ENCODE measurements at regions not wholly inside any gene's neighbourhood (a gene's known extent, or its start where the extent isn't known, plus 50 kb on each side); places are given as distances from the start of the nearest gene placed in this dataset.
"Not testable (repeated sequence)": the region's sequence is repeated elsewhere in the genome, so short reads cannot be mapped to it uniquely, and the experiment has no call there.

GRCh38 chr16:16722666-16723065 lies 343.7 kb downstream of the NPIPA7 start:
- no CpG with 5 or more reads among the region's 4 CpGs for WGBS, 2 experiments
- not testable (repeated sequence) for H3K9me3 ChIP-seq (ENCODE audit: control insufficient read depth, low read length); H3K27ac ChIP-seq (ENCODE audit: insufficient read depth, low read depth, low read length, poor library complexity, severe bottlenecking); H3K36me3 ChIP-seq (ENCODE audit: control insufficient read depth, insufficient read depth, low read length); H3K4me1 ChIP-seq (ENCODE audit: control insufficient read depth, insufficient read depth, low read length); H3K4me3 ChIP-seq (ENCODE audit: insufficient read depth, low read depth, low read length); H3K27me3 ChIP-seq (ENCODE audit: control insufficient read depth, insufficient read depth, low read length, poor library complexity, severe bottlenecking)

- not testable (repeated sequence) for H3K9me3 ChIP-seq (ENCODE audit: control insufficient read depth, low read length); H3K36me3 ChIP-seq (ENCODE audit: control insufficient read depth, insufficient read depth, low read length); H3K4me3 ChIP-seq (ENCODE audit: insufficient read depth, low read depth, low read length); H3K27me3 ChIP-seq (ENCODE audit: control insufficient read depth, insufficient read depth, low read length, poor library complexity, severe bottlenecking); H3K4me1 ChIP-seq (ENCODE audit: control insufficient read depth, insufficient read depth, low read length); H3K27ac ChIP-seq (ENCODE audit: insufficient read depth, low read depth, low read length, poor library complexity, severe bottlenecking)
- no CpG with 5 or more reads among the region's 6 CpGs for WGBS, 2 experiments
Measured at GRCh38 chr16:16723819-16724519, 345.0 kb downstream of the NPIPA7 start.

GRCh38 chr16:16727048-16727447 lies 348.1 kb downstream of the NPIPA7 start:
- H3K4me1 ChIP-seq (ENCODE audit: control insufficient read depth, insufficient read depth, low read length); H3K4me3 ChIP-seq (ENCODE audit: insufficient read depth, low read depth, low read length); H3K27ac ChIP-seq (ENCODE audit: insufficient read depth, low read depth, low read length, poor library complexity, severe bottlenecking); H3K27me3 ChIP-seq (ENCODE audit: control insufficient read depth, insufficient read depth, low read length, poor library complexity, severe bottlenecking); H3K9me3 ChIP-seq (ENCODE audit: control insufficient read depth, low read length); H3K36me3 ChIP-seq (ENCODE audit: control insufficient read depth, insufficient read depth, low read length): not testable (repeated sequence)
- no CpG with 5 or more reads among the region's 2 CpGs for WGBS, 2 experiments

DNA sequence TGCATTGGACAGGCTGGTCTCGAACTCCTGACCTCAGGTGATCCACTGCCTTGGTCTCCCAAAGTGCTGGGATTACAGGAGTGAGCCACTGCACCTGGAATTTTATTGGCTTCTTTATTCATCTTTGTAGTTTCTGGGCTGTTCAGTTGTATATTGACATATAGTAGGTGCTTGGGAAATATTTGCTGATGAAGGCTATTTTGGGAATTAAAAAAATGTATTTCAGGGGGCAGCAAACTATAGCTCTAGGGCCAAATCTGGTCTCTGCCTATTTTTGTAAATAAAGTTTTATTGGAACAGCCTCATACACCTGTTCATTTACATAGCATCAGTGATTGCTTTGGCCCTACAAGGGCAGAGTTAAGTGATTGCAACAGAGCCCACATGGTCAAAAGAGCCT lies 363.6 kb downstream of the NPIPA7 start:
- 100% methylated on average over 1 of the region's 1 CpG; no CpG with 5 or more reads in 1 of the 2 experiments for WGBS, 2 experiments

DNA sequence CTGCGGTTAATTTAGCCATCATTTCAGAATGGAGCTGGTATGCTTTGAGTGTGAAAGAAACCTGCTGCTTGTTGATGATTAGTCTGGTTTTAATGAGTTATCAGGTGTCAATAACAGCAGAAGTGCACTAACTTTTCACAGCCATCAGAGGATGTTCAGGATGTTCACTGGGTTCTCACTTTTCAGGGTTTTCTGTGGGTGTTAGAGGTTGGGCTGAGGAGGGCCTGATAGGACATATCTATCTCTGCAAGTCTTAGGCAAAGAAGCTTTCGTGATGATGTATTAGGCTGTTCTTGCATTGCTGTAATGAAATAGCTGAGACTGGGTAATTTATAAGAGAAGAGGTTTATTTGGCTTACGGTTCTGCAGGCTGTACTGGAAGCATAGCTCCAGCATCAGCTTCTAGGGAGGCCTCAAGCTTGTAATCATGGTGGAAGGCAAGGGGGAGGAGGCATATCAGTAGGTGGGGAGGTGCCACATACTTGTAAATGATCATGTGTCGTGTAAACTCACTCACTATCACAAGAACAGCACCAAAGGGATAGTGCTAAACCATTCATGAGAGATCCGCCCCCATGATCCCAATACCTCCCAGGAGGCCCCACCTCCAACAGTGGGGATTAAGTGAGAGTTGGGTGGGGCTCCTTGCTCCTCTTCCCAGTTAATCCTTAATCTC lies 376.2 kb downstream of the NPIPA7 start:
- H3K4me3 ChIP-seq (ENCODE audit: insufficient read depth, low read depth, low read length); H3K27me3 ChIP-seq (ENCODE audit: control insufficient read depth, insufficient read depth, low read length, poor library complexity, severe bottlenecking); H3K4me1 ChIP-seq (ENCODE audit: control insufficient read depth, insufficient read depth, low read length); H3K27ac ChIP-seq (ENCODE audit: insufficient read depth, low read depth, low read length, poor library complexity, severe bottlenecking); H3K36me3 ChIP-seq (ENCODE audit: control insufficient read depth, insufficient read depth, low read length); H3K9me3 ChIP-seq (ENCODE audit: control insufficient read depth, low read length): not testable (repeated sequence)
- 90 to 100% methylated on average over 1 of the region's 5 CpGs for WGBS, 2 experiments

More for the DNA sequence above, 363.6 kb downstream of the NPIPA7 start:
- not testable (repeated sequence) for H3K36me3 ChIP-seq (ENCODE audit: control insufficient read depth, insufficient read depth, low read length); H3K27me3 ChIP-seq (ENCODE audit: control insufficient read depth, insufficient read depth, low read length, poor library complexity, severe bottlenecking); H3K27ac ChIP-seq (ENCODE audit: insufficient read depth, low read depth, low read length, poor library complexity, severe bottlenecking); H3K9me3 ChIP-seq (ENCODE audit: control insufficient read depth, low read length); H3K4me1 ChIP-seq (ENCODE audit: control insufficient read depth, insufficient read depth, low read length); H3K4me3 ChIP-seq (ENCODE audit: insufficient read depth, low read depth, low read length)

DNA sequence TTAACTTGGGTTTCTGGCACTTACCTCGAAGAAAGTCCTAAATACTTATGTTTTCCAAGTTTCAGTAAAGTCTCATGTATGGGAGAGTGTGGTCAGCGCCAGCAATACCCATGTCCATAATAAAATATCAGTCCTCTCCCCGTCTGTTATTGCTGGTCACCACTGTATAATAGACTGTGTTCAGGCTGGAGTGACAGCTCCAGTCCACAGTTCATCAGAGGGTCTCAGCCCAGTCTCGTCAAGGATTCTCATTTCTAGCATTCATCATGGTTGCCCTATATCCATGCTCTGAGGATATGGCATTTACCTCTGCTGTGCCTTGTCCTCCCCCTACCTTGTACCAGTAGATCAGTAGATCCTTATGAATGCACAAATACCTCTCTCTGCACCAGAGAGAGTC lies 384.5 kb downstream of the NPIPA7 start:
- no peaks in the 10 kb centered on the region for H3K36me3 ChIP-seq (ENCODE audit: control insufficient read depth, insufficient read depth, low read length)
- H3K27ac ChIP-seq (ENCODE audit: insufficient read depth, low read depth, low read length, poor library complexity, severe bottlenecking) = no peak overlapping the region
- H3K4me3 ChIP-seq (ENCODE audit: insufficient read depth, low read depth, low read length) = no peak overlapping the region
- H3K4me1 ChIP-seq (ENCODE audit: control insufficient read depth, insufficient read depth, low read length) = no peaks in the 10 kb centered on the region
- WGBS, 2 experiments = 89 to 97% methylated on average over 4 of the region's 4 CpGs
- no peaks in the 10 kb centered on the region for H3K9me3 ChIP-seq (ENCODE audit: control insufficient read depth, low read length)
- no peaks in the 10 kb centered on the region for H3K27me3 ChIP-seq (ENCODE audit: control insufficient read depth, insufficient read depth, low read length, poor library complexity, severe bottlenecking)

DNA sequence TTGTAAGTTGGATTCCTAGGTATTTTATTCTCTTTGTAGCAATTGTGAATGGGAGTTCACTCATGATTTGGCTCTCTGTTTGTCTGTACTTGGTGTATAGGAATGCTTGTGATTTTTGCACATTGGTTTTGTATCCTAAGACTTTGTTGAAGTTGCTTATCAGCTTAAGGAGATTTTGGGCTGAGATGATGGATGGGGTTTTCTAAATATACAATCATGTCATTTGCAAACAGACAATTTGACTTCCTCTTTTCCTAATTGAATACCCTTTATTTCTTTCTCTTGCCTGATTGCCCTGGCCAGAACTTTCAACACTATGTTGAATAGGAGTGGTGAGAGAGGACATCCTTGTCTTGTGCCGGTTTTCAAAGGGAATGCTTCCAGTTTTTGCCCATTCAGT lies 391.8 kb downstream of the NPIPA7 start:
- not testable (repeated sequence) for H3K4me3 ChIP-seq (ENCODE audit: insufficient read depth, low read depth, low read length); H3K9me3 ChIP-seq (ENCODE audit: control insufficient read depth, low read length); H3K36me3 ChIP-seq (ENCODE audit: control insufficient read depth, insufficient read depth, low read length); H3K27me3 ChIP-seq (ENCODE audit: control insufficient read depth, insufficient read depth, low read length, poor library complexity, severe bottlenecking); H3K4me1 ChIP-seq (ENCODE audit: control insufficient read depth, insufficient read depth, low read length); H3K27ac ChIP-seq (ENCODE audit: insufficient read depth, low read depth, low read length, poor library complexity, severe bottlenecking)
- WGBS, 2 experiments = 93 to 95% methylated on average over 1 of the region's 1 CpG

DNA sequence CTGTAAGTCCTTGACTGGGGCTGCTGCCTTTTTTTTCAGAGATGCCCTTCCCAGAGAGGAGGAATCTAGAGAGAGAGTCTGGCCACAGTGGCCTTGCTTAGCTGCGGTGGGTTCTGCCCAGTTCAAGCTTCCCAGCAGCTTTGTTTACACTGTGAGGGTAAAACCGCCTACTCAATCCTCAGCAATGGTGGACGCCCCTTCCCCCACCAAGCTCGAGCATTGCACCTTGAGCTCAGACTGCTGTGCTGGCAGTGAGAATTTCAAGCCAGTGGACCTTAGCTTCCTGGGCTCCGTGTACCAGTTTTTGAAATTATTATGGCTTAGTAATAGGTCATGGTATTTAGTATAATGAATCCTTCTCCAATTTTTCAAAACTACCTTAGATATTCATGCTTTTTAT lies 395.4 kb downstream of the NPIPA7 start:
- no peak overlapping the region for H3K4me3 ChIP-seq (ENCODE audit: insufficient read depth, low read depth, low read length)
- WGBS, 2 experiments = 52 to 72% methylated on average over 4 to 5 of the region's 5 CpGs
- no peaks in the 10 kb centered on the region for H3K36me3 ChIP-seq (ENCODE audit: control insufficient read depth, insufficient read depth, low read length)

DNA sequence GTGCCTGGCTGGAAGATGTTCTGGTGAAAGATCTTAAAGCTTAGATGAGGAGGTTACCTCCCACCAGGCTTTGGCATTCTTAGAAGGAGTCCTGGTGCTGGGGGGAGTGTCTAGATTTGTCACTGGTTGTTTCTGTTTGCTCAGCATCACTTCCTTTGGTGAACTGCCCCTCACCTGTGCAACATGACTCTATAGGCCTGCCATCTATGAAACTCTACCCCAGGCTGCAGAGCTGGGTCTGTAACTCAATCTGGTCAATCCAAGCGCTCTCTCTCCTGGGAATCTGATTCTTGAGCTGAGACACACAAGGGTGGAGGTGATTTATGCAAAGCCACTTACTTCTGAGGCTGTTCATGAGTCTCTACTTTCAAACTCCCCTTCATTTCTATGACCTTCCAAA lies 399.4 kb downstream of the NPIPA7 start:
- H3K9me3 ChIP-seq (ENCODE audit: control insufficient read depth, low read length) = no peaks in the 10 kb centered on the region
- H3K36me3 ChIP-seq (ENCODE audit: control insufficient read depth, insufficient read depth, low read length) = no peaks in the 10 kb centered on the region
- H3K4me1 ChIP-seq (ENCODE audit: control insufficient read depth, insufficient read depth, low read length) = no peaks in the 10 kb centered on the region
- no peak overlapping the region for H3K27ac ChIP-seq (ENCODE audit: insufficient read depth, low read depth, low read length, poor library complexity, severe bottlenecking)
- H3K4me3 ChIP-seq (ENCODE audit: insufficient read depth, low read depth, low read length) = no peak overlapping the region
- WGBS, 2 experiments = 83 to 93% methylated on average over 1 of the region's 1 CpG
- H3K27me3 ChIP-seq (ENCODE audit: control insufficient read depth, insufficient read depth, low read length, poor library complexity, severe bottlenecking) = no peaks in the 10 kb centered on the region

More for the DNA sequence above, 395.4 kb downstream of the NPIPA7 start:
- no peak overlapping the region for H3K27ac ChIP-seq (ENCODE audit: insufficient read depth, low read depth, low read length, poor library complexity, severe bottlenecking)
- no peaks in the 10 kb centered on the region for H3K27me3 ChIP-seq (ENCODE audit: control insufficient read depth, insufficient read depth, low read length, poor library complexity, severe bottlenecking)
- no peaks in the 10 kb centered on the region for H3K4me1 ChIP-seq (ENCODE audit: control insufficient read depth, insufficient read depth, low read length)
- H3K9me3 ChIP-seq (ENCODE audit: control insufficient read depth, low read length) = no peaks in the 10 kb centered on the region

GRCh38 chr16:16780588-16780987 lies 401.6 kb downstream of the NPIPA7 start:
- no peaks in the 10 kb centered on the region for H3K9me3 ChIP-seq (ENCODE audit: control insufficient read depth, low read length)
- 15 to 18% methylated on average over 4 of the region's 4 CpGs for WGBS, 2 experiments
- H3K4me3 ChIP-seq (ENCODE audit: insufficient read depth, low read depth, low read length) = no peak overlapping the region
- peak overlapping the region; percentile 46 for H3K27ac ChIP-seq (ENCODE audit: insufficient read depth, low read depth, low read length, poor library complexity, severe bottlenecking)
- H3K36me3 ChIP-seq (ENCODE audit: control insufficient read depth, insufficient read depth, low read length) = no peaks in the 10 kb centered on the region
- no peaks in the 10 kb centered on the region for H3K27me3 ChIP-seq (ENCODE audit: control insufficient read depth, insufficient read depth, low read length, poor library complexity, severe bottlenecking)
- no peaks in the 10 kb centered on the region for H3K4me1 ChIP-seq (ENCODE audit: control insufficient read depth, insufficient read depth, low read length)

Data from ectodermal cell (in vitro differentiated cells).